ENCODE measurements at regions not wholly inside any gene's neighbourhood (a gene's known extent, or its start where the extent isn't known, plus 50 kb on each side); places are given as distances from the start of the nearest gene placed in this dataset.

DNA sequence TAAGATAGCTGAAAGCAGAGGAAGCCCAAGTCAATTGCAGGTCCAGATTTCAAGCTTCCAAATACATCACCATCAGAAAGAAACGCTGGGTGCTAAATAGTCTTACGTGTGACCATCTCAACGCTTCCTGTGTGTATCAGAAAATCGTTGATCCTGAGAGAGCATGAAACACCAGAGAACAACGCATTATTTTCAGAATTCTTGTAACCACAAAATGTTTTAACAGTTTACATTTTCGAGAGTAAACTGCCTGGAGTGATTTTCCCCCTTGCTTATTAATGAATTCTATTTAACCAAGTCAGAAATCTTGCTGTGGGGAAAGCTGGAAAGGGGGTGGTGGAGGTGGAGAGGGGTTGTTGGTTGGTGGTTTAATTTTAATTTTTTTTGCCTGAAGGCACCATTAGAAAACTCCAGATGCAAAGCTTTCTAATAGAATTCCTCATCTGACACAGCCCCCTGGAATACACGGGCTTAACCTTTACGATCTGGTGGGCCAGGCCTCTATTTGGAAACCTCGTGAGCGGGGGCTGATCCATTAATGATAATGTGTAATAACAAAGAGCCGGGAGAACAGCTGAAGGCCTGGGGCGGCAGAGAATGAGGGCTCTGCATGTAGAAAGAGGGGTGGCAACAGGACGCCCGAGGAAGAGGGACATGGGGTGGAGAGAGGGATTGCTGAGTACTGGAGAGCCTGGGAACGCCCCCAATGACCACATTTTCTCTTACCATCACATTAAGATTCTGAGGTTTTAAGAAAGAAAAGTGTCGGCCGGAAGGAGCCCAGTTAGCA is 124.5 kb upstream of the NFIB start:
- no peak overlapping the region; the same call in 1 of the 2 replicates for H2AFZ ChIP-seq (ENCODE audit: low read length)
- H2BK15ac ChIP-seq (ENCODE audit: low read length): no peak overlapping the region
- no peak overlapping the region for H3K9ac ChIP-seq (replicated peaks in 1 of 4; ENCODE audit: extremely low read depth in 1 of 4, low read depth in 3 of 4, low read length in 3 of 4)
- H2BK120ac ChIP-seq (replicated peaks; ENCODE audit: low read depth, low read length): no peak overlapping the region
- no peak overlapping the region for H3K4me3 ChIP-seq (ENCODE audit: extremely low read depth in 1 of 4, insufficient read depth in 2 of 4, low read depth in 3 of 4, low read length in 4 of 4)
- H4K91ac ChIP-seq (replicated peaks; ENCODE audit: insufficient read length, low read length): no peak overlapping the region
- ChIA-PET CTCF (ENCODE audit: partially characterized antibody) (interaction anchor here (0.9 to 8.5 kb wide), 8 partner anchors 11 to 1010 kb away, joined by 3 to 85 read pairs (median 6); no protein-coding TSS in a partner anchor), POLR2A (ENCODE audit: partially characterized antibody) (no interaction called here)
- no peak overlapping the region for H2BK12ac ChIP-seq (ENCODE audit: low read depth, low read length)
- no peak overlapping the region for H4K8ac ChIP-seq (ENCODE audit: extremely low read depth, insufficient read depth, low read length)
- H4K20me1 ChIP-seq (replicated peaks in 1 of 2; ENCODE audit: control insufficient read depth in 1 of 2, insufficient read depth in 2 of 2, low read length in 2 of 2): no peaks in the 10 kb centered on the region
- H3K18ac ChIP-seq (ENCODE audit: extremely low read depth, low read length): no peak overlapping the region
- WGBS, 2 experiments (ENCODE audit: extremely low coverage in 1 of 2, insufficient coverage in 1 of 2, insufficient read length in 1 of 2, insufficient replicate concordance in 2 of 2, low coverage in 1 of 2, low lambda C conversion rate in 2 of 2, missing lambda C conversion rate in 1 of 2): 87% methylated on average over 17 of the region's 17 CpGs; no CpG with 5 or more reads in 1 of the 2 experiments
- H3K27ac ChIP-seq (ENCODE audit: low read depth, low read length): no peak overlapping the region
- H2BK20ac ChIP-seq (ENCODE audit: low read length): no peak overlapping the region
- no peak for FAIRE-seq
- H3K27me3 ChIP-seq (replicated peaks in 1 of 4; ENCODE audit: control insufficient read depth in 3 of 4, extremely low read depth in 1 of 4, insufficient read depth in 3 of 4, low read length in 3 of 4): no peaks in the 10 kb centered on the region
- H3K56ac ChIP-seq (replicated peaks; ENCODE audit: insufficient read length, low read depth, low read length): no peak overlapping the region
- H3K9me3 ChIP-seq (ENCODE audit: insufficient read depth in 2 of 2, low read depth in 1 of 2, low read length in 1 of 2): no peaks in the 10 kb centered on the region
- H2AK5ac ChIP-seq (ENCODE audit: low read depth, low read length): no peak overlapping the region
- H2BK5ac ChIP-seq (ENCODE audit: low read depth, low read length): no peak overlapping the region
- H3K23me2 ChIP-seq (ENCODE audit: low read depth, low read length): no peaks in the 10 kb centered on the region
- no peak overlapping the region for H3K4me2 ChIP-seq (ENCODE audit: insufficient read depth in 1 of 2, low read depth in 2 of 2, low read length in 2 of 2)
- peaks cover 0 to 3% (median 1%) of the 10 kb centered on the region in 4 experiments; a peak in 2 of 7 replicates for H3K4me1 ChIP-seq (replicated peaks in 1 of 4; ENCODE audit: control insufficient read depth in 3 of 4, insufficient read depth in 4 of 4, low read length in 3 of 4)
- no peak overlapping the region for H3K4ac ChIP-seq (replicated peaks; ENCODE audit: insufficient read length, low read depth, low read length)
- no peak for TF ChIP-seq HDAC6 (IDR thresholded peaks at IDR 0.05; ENCODE audit: low read depth, low read length)
- no peak for TF ChIP-seq JUND (IDR thresholded peaks at IDR 0.05; ENCODE audit: low read length)
- TF ChIP-seq, protein P1, sequence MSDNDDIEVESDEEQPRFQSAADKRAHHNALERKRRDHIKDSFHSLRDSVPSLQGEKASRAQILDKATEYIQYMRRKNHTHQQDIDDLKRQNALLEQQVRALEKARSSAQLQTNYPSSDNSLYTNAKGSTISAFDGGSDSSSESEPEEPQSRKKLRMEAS (IDR thresholded peaks at IDR 0.05): no peak
- TF ChIP-seq TAF1 (IDR thresholded peaks at IDR 0.05; ENCODE audit: low read depth, low read length): no peak
- no peak for TF ChIP-seq SP1 (IDR thresholded peaks at IDR 0.05; ENCODE audit: low read depth, low read length)
- no peak for TF ChIP-seq BRCA1 (IDR thresholded peaks at IDR 0.05; ENCODE audit: low read depth, low read length)
- no peak for TF ChIP-seq BACH1 (IDR thresholded peaks at IDR 0.05; ENCODE audit: low read length)
- H3K23ac ChIP-seq (ENCODE audit: insufficient read length): no peak overlapping the region
- no peak for DNase-seq (ENCODE audit: low read depth in 1 of 2, low spot score in 2 of 2)
- no peaks in the 10 kb centered on the region for H3K79me2 ChIP-seq (ENCODE audit: control insufficient read depth in 1 of 2, insufficient read depth in 2 of 2, low read length in 2 of 2)
- no peak overlapping the region for H4K5ac ChIP-seq (ENCODE audit: insufficient read length, low read depth, low read length)
- H3K36me3 ChIP-seq (ENCODE audit: control insufficient read depth in 2 of 4, insufficient read depth in 4 of 4, low read length in 3 of 4): no peaks in the 10 kb centered on the region
- no peak overlapping the region for H3K14ac ChIP-seq (ENCODE audit: insufficient read length)
- no peaks in the 10 kb centered on the region for H3K79me1 ChIP-seq (ENCODE audit: low read depth, low read length)
